Stimulated activated naive B cell treated with anti-CD40 and anti-IgM and Interleukin-4, amounts not matched to agents 10 μg/mL and 1 μg/mL and 100 μg/mL, for 72 hours (primary cell): ENCODE measurements at regions not wholly inside any gene's neighbourhood (a gene's known extent, or its start where the extent isn't known, plus 50 kb on each side); places are given as distances from the start of the nearest gene placed in this dataset.
"Not testable (repeated sequence)": the region's sequence is repeated elsewhere in the genome, so short reads cannot be mapped to it uniquely, and the experiment has no call there.

Experiments
- ATAC-seq, 2 donors: fragments of 150-1000 bp; cut with Tn5 transposase; replicated peaks; 2 replicates each; pipeline ENCODE4 v1.10.0; 2021; ENCODE audit warnings: moderate library complexity in 1 of 2
- DNase-seq: peaks from one replicate; pipeline ENCODE4 v3.0.0; 2021
- H3K27ac Mint-ChIP-seq: one replicate; pipeline ENCODE4 v1.8.0; 2022; ENCODE audit warnings: mild to moderate bottlenecking, mixed read lengths
- H3K27me3 Mint-ChIP-seq, 2 donors: one replicate each; pipeline ENCODE4 v1.8.0; 2022; ENCODE audit warnings: mixed read lengths in 2 of 2
- H3K36me3 Mint-ChIP-seq, 2 donors: one replicate each; pipeline ENCODE4 v1.8.0; 2022; ENCODE audit warnings: mixed read lengths in 2 of 2, mild to moderate bottlenecking in 1 of 2
- H3K4me1 Mint-ChIP-seq, 2 donors: one replicate each; pipeline ENCODE4 v1.8.0; 2022; ENCODE audit warnings: mixed read lengths in 2 of 2, mild to moderate bottlenecking in 1 of 2
- H3K4me3 Mint-ChIP-seq, 2 donors: one replicate each; pipeline ENCODE4 v1.8.0; 2022; ENCODE audit warnings: mild to moderate bottlenecking in 2 of 2, mixed read lengths in 2 of 2, moderate library complexity in 1 of 2
- H3K9me3 Mint-ChIP-seq, 2 donors: one replicate each; pipeline ENCODE4 v1.8.0; 2022; ENCODE audit warnings: mixed read lengths in 2 of 2, mild to moderate bottlenecking in 1 of 2

DNA sequence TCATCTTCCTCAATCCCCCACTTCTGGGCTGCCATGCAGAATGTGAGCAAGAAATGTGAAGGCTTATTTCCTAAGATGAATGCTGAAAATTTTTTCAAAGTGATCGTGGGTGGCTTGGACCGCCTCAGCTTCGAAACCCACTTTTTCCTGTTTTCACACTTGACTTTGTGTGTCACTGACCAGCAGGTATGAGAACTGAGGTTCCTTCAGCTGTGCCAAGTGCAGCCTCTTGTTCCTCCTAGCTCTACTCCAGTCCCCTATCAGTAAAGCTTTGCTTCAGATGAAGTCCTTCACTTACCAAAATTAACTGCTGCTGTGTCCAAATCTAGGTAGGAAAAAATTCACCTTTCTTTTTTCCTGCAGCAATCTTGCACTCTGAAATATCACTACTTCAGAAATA is 382.6 kb downstream of the DTWD2 start:
- Mint-ChIP-seq H3K36me3 (no peaks in the 10 kb centered on the region), H3K27me3 (no peaks in the 10 kb centered on the region), H3K4me1 (no peaks in the 10 kb centered on the region), H3K27ac (no peak overlapping the region), H3K9me3 (no peaks in the 10 kb centered on the region), H3K4me3 (no peak overlapping the region)
- DNase-seq (no peak), ATAC-seq (no peak)

GRCh38 chr5:118604106-118604505 is 384.2 kb downstream of the DTWD2 start:
- Mint-ChIP-seq H3K9me3 (no peaks in the 10 kb centered on the region), H3K36me3 (no peaks in the 10 kb centered on the region), H3K4me1 (no peaks in the 10 kb centered on the region), H3K27me3 (no peaks in the 10 kb centered on the region), H3K27ac (no peak overlapping the region), H3K4me3 (no peak overlapping the region)
- DNase-seq (no peak), ATAC-seq (no peak)

DNA sequence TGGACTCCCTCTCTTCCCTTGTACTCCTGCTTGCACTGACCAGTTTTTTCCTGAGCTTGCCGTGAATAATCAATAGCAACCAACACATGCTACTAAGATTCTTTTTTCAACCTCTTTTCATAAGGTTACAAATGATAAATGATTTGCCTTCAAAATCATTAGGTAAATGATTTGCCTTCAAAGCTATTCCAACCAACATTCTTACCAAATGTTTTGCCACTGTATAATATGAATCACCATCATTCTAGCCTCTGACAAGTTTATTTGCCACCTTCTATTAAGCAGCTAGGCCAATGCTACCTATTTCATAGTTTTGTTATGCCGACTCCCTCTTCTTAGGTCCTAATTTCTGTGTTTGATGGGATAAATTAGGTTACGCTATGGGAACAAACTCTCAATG is 385.1 kb downstream of the DTWD2 start:
- H3K9me3 Mint-ChIP-seq: no peaks in the 10 kb centered on the region
- no peaks in the 10 kb centered on the region for H3K4me1 Mint-ChIP-seq
- DNase-seq (no peak), ATAC-seq (no peak)
- no peak overlapping the region for H3K27ac Mint-ChIP-seq
- no peaks in the 10 kb centered on the region for H3K36me3 Mint-ChIP-seq
- no peaks in the 10 kb centered on the region for H3K27me3 Mint-ChIP-seq
- H3K4me3 Mint-ChIP-seq: no peak overlapping the region

DNA sequence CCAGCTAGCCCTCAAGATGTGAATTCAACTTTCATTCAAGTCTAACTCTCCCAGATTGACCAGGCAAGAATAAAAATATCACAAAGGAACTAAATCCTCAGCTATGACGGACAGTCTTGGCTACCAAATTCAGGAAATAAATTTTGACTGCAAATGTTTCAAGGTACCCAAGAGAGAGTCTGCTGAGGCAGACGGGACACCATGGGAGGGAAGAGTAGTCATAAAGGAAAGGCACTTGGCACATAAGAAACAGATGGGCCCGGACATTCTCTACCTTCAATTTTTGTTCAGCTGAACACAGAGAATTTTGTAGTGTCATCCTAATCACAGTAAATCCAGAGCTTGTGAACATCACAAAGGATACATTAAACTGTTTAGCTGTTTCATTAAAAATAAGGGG is 390.0 kb downstream of the DTWD2 start:
- H3K36me3 Mint-ChIP-seq: no peaks in the 10 kb centered on the region
- DNase-seq (no peak), ATAC-seq (no peak)
- H3K27me3 Mint-ChIP-seq: no peaks in the 10 kb centered on the region
- H3K27ac Mint-ChIP-seq: no peak overlapping the region
- H3K9me3 Mint-ChIP-seq: no peaks in the 10 kb centered on the region
- H3K4me3 Mint-ChIP-seq: no peak overlapping the region
- no peaks in the 10 kb centered on the region for H3K4me1 Mint-ChIP-seq

GRCh38 chr5:118597543-118597942 is 390.8 kb downstream of the DTWD2 start:
- Mint-ChIP-seq H3K27ac (no peak overlapping the region), H3K9me3 (no peaks in the 10 kb centered on the region), H3K4me3 (no peak overlapping the region), H3K36me3 (no peaks in the 10 kb centered on the region), H3K4me1 (no peaks in the 10 kb centered on the region), H3K27me3 (no peaks in the 10 kb centered on the region)
- no peak for DNase-seq
- ATAC-seq: no peak

DNA sequence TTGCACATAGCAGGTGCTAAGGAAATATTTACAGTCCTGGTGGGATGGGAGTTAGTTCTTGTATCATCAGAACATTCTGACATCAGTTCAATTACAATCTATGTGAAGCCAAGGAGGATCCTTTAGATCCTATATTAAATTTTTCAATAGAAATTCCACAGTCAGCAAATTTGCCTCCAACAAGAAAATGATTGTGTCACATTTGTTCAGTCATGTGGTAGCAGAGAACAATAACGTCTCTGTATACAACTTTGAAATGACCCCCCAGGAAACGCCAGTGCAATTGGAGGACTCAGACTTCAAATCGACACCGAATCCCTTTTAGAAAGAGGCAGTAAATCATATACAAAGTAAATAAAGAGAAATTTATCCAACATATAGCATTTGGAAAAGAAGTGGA is 392.1 kb downstream of the DTWD2 start:
- Mint-ChIP-seq H3K27ac (no peak overlapping the region), H3K36me3 (no peaks in the 10 kb centered on the region), H3K27me3 (peaks cover 1 to 2% of the 10 kb centered on the region in 2 donors), H3K4me3 (no peak overlapping the region), H3K9me3 (no peaks in the 10 kb centered on the region), H3K4me1 (no peaks in the 10 kb centered on the region)
- DNase-seq (no peak), ATAC-seq (no peak)

DNA sequence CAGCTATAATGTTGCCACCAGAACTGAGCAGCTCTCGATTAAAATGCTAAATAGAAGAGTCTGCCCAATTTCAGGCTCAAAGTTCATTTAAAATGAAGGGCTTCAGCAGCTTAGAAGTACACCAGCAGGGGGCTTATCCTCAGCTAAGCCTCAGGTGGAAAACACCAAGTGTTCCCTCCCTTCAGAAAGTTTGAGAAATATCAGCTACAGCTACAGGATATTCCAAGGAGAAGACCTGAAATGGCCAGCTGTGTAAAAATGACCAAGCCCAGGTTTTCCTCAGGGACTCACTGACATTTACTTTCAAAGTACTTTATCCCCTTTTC is 395.4 kb downstream of the DTWD2 start:
- Mint-ChIP-seq H3K27ac (no peak overlapping the region), H3K4me1 (no peaks in the 10 kb centered on the region), H3K4me3 (no peak overlapping the region), H3K36me3 (no peaks in the 10 kb centered on the region), H3K9me3 (no peaks in the 10 kb centered on the region), H3K27me3 (peaks cover 4 to 13% of the 10 kb centered on the region in 2 donors)
- ATAC-seq: no peak
- no peak for DNase-seq

DNA sequence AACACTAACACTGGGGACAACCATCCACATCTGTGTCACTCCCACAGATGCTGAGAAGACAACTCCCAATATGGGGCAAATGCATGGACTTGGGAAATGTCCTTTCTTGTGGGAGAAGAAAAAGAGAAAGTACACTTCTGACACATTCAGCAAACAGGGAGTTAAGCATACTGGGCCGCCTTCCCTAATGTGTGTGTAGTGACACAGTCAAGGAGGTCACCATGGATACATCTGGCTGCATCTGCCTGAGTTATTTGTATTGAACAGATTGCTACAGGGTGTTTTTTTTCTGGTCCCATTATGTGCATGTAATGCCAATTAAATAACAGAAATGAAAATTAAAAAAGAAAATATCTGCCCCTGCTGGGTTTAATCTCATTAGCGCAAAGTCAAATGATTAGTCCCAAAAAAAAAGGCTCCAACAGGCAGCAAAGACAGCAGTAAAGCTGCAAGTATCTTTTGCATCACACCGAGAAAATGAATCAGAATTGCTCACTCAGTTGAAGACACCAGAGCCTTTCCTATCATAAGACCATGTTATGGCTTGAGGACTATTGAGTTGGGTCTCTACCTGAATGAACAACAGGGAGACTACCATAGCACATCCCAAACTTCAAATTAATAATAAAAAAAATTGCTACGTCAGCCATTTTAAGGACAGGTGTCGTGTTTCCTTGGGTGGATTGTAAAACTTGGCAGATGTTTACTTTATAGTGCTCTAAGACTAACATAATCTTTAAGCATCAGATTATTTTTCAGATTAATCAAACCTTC is 395.9 kb downstream of the DTWD2 start:
- H3K4me1 Mint-ChIP-seq: no peaks in the 10 kb centered on the region
- H3K27ac Mint-ChIP-seq: no peak overlapping the region
- ATAC-seq (no peak), DNase-seq (no peak)
- no peaks in the 10 kb centered on the region for H3K36me3 Mint-ChIP-seq
- no peak overlapping the region for H3K4me3 Mint-ChIP-seq
- peaks cover 4 to 13% of the 10 kb centered on the region in 2 donors for H3K27me3 Mint-ChIP-seq
- no peaks in the 10 kb centered on the region for H3K9me3 Mint-ChIP-seq

GRCh38 chr5:118590806-118591205 is 397.5 kb downstream of the DTWD2 start:
- H3K4me1 Mint-ChIP-seq: no peaks in the 10 kb centered on the region
- no peaks in the 10 kb centered on the region for H3K36me3 Mint-ChIP-seq
- H3K4me3 Mint-ChIP-seq: no peak overlapping the region
- no peak for DNase-seq
- H3K27ac Mint-ChIP-seq: no peak overlapping the region
- no peak for ATAC-seq
- H3K9me3 Mint-ChIP-seq: no peaks in the 10 kb centered on the region
- H3K27me3 Mint-ChIP-seq: peaks cover 4 to 13% of the 10 kb centered on the region in 2 donors

DNA sequence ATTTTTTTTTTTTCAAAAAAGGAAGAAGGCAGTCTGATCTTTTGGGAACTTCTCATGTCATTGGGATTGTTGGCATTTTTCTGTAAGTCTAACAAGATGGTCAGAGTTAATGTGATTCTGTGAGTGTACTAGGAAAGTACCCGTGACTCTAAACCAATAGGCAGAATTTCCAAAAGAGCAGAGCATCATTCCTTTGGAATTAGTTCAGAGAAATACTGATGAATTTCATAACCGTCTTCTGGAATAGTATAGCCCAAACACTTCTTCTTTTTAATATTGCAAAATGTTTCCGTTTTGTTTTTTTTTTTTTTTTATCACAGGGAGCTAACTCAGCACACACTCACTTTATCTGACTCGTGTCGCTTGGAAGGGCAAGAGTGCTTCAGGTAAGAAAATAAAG is 407.4 kb downstream of the DTWD2 start:
- Mint-ChIP-seq H3K4me3 (no peak overlapping the region), H3K9me3 (no peaks in the 10 kb centered on the region), H3K36me3 (no peaks in the 10 kb centered on the region), H3K27me3 (peaks cover 0 to 5% of the 10 kb centered on the region in 2 donors), H3K27ac (no peak overlapping the region), H3K4me1 (no peaks in the 10 kb centered on the region)
- ATAC-seq (no peak), DNase-seq (no peak)

DNA sequence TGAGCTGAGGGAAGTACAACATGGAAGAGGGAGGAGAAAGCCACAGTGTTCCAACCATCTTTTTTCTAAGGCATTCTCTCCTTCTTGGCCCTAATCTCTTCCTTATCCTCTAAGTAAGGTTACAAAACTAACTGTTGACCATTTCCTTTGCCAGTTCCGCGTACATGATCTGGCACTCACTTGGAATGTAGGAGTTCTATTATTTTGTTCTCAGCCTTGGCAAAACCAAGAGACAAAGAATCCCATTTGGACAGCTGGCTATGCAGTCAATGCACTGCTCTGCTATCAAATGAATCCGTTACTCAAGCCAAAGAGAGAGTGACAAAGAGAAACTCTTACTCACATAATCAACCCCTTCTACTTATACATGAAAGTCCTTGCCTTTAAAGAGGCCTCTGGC is 410.3 kb downstream of the DTWD2 start:
- Mint-ChIP-seq H3K9me3 (no peaks in the 10 kb centered on the region), H3K4me1 (no peaks in the 10 kb centered on the region), H3K36me3 (no peaks in the 10 kb centered on the region), H3K4me3 (no peak overlapping the region), H3K27ac (no peak overlapping the region), H3K27me3 (peaks cover 0 to 4% of the 10 kb centered on the region in 2 donors)
- ATAC-seq (no peak), DNase-seq (no peak)

GRCh38 chr5:118577621-118578020 is 410.7 kb downstream of the DTWD2 start:
- Mint-ChIP-seq H3K4me3 (no peak overlapping the region), H3K27ac (no peak overlapping the region), H3K27me3 (peaks cover 0 to 4% of the 10 kb centered on the region in 2 donors), H3K4me1 (no peaks in the 10 kb centered on the region), H3K9me3 (peaks cover 0 to 1% of the 10 kb centered on the region in 2 donors), H3K36me3 (no peaks in the 10 kb centered on the region)
- DNase-seq (no peak), ATAC-seq (no peak)

DNA sequence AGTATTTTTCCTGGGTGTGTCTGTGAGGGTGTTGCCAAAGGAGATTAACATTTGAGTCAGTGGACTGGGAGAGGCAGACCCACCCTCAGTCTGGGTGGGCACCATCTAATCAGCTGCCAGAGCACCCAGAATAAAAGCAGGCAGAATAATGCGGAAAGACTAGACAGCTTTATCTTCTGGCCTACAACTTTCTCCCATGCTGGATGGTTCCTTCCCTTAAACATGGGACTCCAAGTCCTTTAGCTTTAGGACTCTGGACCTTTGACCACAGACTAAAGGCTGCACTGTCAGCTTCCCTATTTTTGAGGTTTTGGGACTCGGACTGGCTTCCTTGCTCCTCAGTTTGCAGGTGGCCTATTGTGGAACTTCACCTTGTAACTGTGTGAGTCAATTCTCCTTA is 418.1 kb downstream of the DTWD2 start:
- not testable (repeated sequence) for DNase-seq, H3K27me3 Mint-ChIP-seq, H3K36me3 Mint-ChIP-seq, H3K9me3 Mint-ChIP-seq, H3K4me3 Mint-ChIP-seq, H3K27ac Mint-ChIP-seq, H3K4me1 Mint-ChIP-seq, ATAC-seq

GRCh38 chr5:118569596-118569995 is 418.8 kb downstream of the DTWD2 start:
- not testable (repeated sequence) for H3K27ac Mint-ChIP-seq, H3K36me3 Mint-ChIP-seq, H3K9me3 Mint-ChIP-seq, H3K4me3 Mint-ChIP-seq, H3K27me3 Mint-ChIP-seq, H3K4me1 Mint-ChIP-seq, ATAC-seq, DNase-seq

- Mint-ChIP-seq H3K9me3 (peaks cover 0 to 2% of the 10 kb centered on the region in 2 donors), H3K27me3 (no peaks in the 10 kb centered on the region), H3K4me1 (no peaks in the 10 kb centered on the region), H3K27ac (no peak overlapping the region), H3K4me3 (no peak overlapping the region), H3K36me3 (no peaks in the 10 kb centered on the region)
- DNase-seq: no peak
- no peak for ATAC-seq
Observed at GRCh38 chr5:118565335-118565971, 422.9 kb downstream of the DTWD2 start.
